Endothelial cell of umbilical vein (primary cell): ENCODE measurements at regions not wholly inside any gene's neighbourhood (a gene's known extent, or its start where the extent isn't known, plus 50 kb on each side); places are given as distances from the start of the nearest gene placed in this dataset.

Source experiments
- TF ChIP-seq, protein P1 (sequence below): IDR thresholded peaks from 2 replicates; pipeline ENCODE4 v1.6.1; 2011; ENCODE audit not compliant: insufficient read depth, insufficient read length
- TF ChIP-seq, protein P2 (sequence below), 2 donors: IDR thresholded peaks; 1 replicate in 1 of 2; 2 replicates in 1 of 2; pipeline ENCODE4 v1.5.1; 2011; ENCODE audit warnings: low read length in 2 of 2, mild to moderate bottlenecking in 2 of 2, moderate library complexity in 2 of 2, control low read depth in 1 of 2, inconsistent platforms in 1 of 2, low read depth in 1 of 2; ENCODE audit not compliant: insufficient read depth in 1 of 2; ENCODE audit errors: extremely low read depth in 1 of 2

DNA sequence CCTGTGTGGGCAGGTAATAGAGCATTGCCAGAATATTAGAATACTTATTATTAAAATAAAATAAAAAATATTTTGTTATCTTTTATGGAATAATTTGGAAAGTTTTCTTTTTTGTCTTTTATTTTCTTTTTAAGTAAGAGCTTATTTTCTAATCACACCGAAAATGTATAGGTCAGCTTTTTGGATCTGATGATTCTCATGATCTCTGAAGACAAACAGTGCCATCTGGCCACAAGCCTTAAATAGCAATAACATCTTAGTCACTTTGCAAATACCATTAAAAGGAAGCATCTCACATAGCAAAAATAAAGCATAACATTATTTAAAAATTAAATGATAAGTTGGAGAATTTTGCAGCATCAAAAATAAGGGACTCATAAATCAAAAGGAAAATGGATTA, 213.8 kb downstream of the PLA2G4A start:
- TF ChIP-seq, protein P1, sequence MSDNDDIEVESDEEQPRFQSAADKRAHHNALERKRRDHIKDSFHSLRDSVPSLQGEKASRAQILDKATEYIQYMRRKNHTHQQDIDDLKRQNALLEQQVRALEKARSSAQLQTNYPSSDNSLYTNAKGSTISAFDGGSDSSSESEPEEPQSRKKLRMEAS = no peak
- TF ChIP-seq, protein P2, sequence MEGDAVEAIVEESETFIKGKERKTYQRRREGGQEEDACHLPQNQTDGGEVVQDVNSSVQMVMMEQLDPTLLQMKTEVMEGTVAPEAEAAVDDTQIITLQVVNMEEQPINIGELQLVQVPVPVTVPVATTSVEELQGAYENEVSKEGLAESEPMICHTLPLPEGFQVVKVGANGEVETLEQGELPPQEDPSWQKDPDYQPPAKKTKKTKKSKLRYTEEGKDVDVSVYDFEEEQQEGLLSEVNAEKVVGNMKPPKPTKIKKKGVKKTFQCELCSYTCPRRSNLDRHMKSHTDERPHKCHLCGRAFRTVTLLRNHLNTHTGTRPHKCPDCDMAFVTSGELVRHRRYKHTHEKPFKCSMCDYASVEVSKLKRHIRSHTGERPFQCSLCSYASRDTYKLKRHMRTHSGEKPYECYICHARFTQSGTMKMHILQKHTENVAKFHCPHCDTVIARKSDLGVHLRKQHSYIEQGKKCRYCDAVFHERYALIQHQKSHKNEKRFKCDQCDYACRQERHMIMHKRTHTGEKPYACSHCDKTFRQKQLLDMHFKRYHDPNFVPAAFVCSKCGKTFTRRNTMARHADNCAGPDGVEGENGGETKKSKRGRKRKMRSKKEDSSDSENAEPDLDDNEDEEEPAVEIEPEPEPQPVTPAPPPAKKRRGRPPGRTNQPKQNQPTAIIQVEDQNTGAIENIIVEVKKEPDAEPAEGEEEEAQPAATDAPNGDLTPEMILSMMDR (IDR thresholded peaks at IDR 0.05; ENCODE audit: extremely low read depth in 1 of 2, insufficient read depth in 1 of 2, low read depth in 1 of 2, low read length in 2 of 2) = no peak
